GM06990 (cell line): ENCODE measurements at regions not wholly inside any gene's neighbourhood (a gene's known extent, or its start where the extent isn't known, plus 50 kb on each side); places are given as distances from the start of the nearest gene placed in this dataset.

Source experiments
- DNase-seq: peaks from one replicate; pipeline ENCODE4 v3.0.0-alpha.2; 2011; ENCODE audit not compliant: insufficient read length; ENCODE audit errors: extremely low read depth
- H3K27me3 ChIP-seq: replicated peaks from 2 replicates; pipeline ENCODE4 v1.6.0; 2011; ENCODE audit warnings: low read length; ENCODE audit not compliant: control insufficient read depth, insufficient read depth
- H3K36me3 ChIP-seq: 2 replicates; pipeline ENCODE4 v1.5.1; 2011; ENCODE audit warnings: low read length; ENCODE audit not compliant: control insufficient read depth, insufficient read depth
- H3K4me3 ChIP-seq: replicated peaks from 2 replicates; pipeline ENCODE4 v1.5.1; 2011; ENCODE audit warnings: low read depth, mild to moderate bottlenecking, control low read depth, low read length
- TF ChIP-seq, protein P1 (sequence below): IDR thresholded peaks from 2 replicates; pipeline ENCODE4 v1.5.1; 2011; ENCODE audit warnings: low read length, control low read depth, mild to moderate bottlenecking, inconsistent platforms; ENCODE audit not compliant: insufficient read depth, poor library complexity, severe bottlenecking

DNA sequence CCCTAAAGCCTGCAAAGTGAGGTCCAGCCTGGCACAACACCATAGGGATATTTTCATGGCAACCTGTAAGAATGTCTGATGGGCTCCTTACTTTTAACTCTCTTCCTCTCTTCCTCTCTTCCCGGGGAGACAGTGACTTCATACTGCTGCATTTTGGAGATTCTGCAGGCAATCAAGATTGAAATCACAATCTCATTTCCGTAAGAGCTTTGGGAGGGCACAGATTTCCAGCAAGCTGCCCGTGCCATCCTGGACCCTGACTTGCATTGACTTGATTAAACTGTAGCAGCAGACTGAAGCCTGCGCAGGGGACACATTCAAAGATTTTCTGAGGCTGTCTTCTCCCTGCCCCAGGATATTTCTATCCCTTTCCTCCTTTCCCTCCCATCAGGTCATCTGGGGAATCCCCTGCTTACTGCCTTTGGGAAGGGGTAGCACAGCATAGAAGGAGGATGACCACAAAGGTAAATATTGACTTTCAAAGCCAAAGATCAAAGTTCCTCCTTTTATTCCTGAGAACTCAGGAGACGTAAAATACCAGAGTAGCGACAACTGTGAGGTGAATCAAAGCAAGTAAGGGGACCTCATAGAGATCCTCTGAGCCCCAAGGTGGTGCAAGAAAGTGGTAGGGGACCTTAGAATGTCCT is 504.0 kb upstream of the ARID1B start:
- no peak overlapping the region for H3K4me3 ChIP-seq
- no peak for DNase-seq
- H3K36me3 ChIP-seq, result no peaks in the 10 kb centered on the region
- H3K27me3 ChIP-seq, result no peaks in the 10 kb centered on the region; the same call in 1 of the 2 replicates
- TF ChIP-seq, protein P1, sequence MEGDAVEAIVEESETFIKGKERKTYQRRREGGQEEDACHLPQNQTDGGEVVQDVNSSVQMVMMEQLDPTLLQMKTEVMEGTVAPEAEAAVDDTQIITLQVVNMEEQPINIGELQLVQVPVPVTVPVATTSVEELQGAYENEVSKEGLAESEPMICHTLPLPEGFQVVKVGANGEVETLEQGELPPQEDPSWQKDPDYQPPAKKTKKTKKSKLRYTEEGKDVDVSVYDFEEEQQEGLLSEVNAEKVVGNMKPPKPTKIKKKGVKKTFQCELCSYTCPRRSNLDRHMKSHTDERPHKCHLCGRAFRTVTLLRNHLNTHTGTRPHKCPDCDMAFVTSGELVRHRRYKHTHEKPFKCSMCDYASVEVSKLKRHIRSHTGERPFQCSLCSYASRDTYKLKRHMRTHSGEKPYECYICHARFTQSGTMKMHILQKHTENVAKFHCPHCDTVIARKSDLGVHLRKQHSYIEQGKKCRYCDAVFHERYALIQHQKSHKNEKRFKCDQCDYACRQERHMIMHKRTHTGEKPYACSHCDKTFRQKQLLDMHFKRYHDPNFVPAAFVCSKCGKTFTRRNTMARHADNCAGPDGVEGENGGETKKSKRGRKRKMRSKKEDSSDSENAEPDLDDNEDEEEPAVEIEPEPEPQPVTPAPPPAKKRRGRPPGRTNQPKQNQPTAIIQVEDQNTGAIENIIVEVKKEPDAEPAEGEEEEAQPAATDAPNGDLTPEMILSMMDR, result no peak

DNA sequence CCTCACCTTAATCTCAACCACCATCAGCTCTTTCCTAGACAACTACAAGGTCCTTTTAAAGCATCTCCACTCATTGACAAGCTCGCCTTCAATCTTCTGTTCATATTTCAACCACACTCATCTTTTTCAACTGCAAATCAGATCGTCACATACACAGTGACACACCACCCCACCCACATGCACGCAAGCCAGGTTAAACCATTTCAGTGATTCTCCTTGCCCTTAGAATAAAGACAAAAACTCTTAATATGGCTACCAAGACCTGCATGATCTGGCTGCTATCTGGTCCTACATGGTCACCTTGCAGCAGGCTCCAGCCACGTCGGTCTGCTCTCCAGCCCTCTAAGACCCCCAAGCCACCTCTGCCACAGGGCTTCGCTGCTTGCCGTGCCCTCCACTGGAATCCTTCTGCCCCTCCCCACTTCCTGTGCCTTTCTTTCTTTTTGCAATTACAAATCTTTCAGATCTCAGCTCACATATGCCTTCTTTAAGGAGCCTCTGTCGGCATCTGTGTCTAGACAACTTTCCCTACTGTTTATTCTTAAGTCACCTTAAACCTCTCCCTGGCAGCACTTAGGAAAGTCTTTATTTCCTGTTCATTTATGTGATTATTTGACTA is 507.3 kb upstream of the ARID1B start:
- no peaks in the 10 kb centered on the region; the same call in 1 of the 2 replicates for H3K27me3 ChIP-seq
- H3K36me3 ChIP-seq, result no peaks in the 10 kb centered on the region
- TF ChIP-seq, protein P1, result no peak
- no peak for DNase-seq
- no peak overlapping the region for H3K4me3 ChIP-seq

DNA sequence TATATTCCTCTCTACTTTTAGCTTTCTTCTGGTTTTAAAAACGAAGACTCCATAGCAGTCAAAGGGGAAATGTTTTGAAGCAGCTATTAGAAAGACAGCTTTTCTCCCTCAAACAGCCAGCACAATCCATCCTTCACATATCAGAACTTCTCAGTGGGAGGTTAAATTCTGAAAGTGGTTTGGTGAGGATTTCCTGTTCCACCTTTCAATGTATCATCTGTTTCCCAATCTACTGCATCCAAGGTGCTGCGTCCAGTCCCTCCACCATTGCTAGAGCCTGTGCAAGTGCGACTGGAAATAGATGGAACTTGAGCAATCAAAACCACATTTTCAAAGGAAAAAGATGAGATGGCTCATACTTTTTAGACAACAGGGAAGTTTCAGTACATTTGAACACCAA is 508.3 kb upstream of the ARID1B start:
- no peak for DNase-seq
- TF ChIP-seq, protein P1, result no peak
- no peaks in the 10 kb centered on the region; the same call in 1 of the 2 replicates for H3K27me3 ChIP-seq
- H3K4me3 ChIP-seq, result no peak overlapping the region
- no peaks in the 10 kb centered on the region for H3K36me3 ChIP-seq

DNA sequence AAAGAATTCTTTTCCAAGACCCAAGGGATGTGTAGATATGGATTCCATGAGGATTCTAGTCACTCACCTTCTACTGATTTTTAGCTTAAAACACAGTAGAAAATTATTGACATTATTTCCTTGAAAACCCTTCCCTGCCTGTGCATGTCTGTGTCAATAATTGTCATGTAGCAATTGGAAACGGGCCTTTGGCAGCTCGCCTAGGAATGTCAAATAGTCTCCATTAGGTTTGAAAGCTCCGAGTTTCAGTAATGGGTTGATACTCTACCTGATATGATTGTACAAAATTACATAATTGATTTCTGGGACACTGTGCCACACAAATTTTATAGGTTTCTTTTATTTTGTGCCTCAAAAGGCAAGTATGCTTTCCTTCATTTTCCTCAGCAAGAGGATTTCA is 515.2 kb upstream of the ARID1B start:
- H3K27me3 ChIP-seq, result no peaks in the 10 kb centered on the region; the same call in 1 of the 2 replicates
- TF ChIP-seq, protein P1, result no peak
- DNase-seq, result no peak

DNA sequence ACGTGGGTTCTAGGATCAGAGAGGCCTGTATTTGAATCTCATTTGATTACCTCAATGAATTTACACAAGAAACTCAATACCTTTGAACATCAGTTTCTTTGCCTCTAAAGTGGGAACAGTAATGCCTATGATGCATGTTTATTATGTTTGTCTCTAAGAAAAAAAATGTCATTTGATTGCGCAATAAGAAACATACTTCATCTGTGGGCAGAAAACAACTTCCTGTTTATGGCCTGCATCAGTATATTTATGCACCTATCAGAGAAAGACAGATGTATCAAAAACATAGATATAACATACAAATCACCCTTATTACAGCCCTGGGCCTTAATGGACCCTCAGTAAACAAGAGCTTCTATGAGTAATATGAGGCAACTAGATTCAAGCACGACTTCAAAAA is 516.4 kb upstream of the ARID1B start:
- no peak overlapping the region for H3K4me3 ChIP-seq
- H3K27me3 ChIP-seq, result no peaks in the 10 kb centered on the region; the same call in 1 of the 2 replicates
- DNase-seq, result no peak
- TF ChIP-seq, protein P1, result no peak
- no peaks in the 10 kb centered on the region for H3K36me3 ChIP-seq

More for the DNA sequence above, 515.2 kb upstream of the ARID1B start:
- Histone ChIP-seq H3K4me3 (no peak overlapping the region), H3K36me3 (no peaks in the 10 kb centered on the region)

DNA sequence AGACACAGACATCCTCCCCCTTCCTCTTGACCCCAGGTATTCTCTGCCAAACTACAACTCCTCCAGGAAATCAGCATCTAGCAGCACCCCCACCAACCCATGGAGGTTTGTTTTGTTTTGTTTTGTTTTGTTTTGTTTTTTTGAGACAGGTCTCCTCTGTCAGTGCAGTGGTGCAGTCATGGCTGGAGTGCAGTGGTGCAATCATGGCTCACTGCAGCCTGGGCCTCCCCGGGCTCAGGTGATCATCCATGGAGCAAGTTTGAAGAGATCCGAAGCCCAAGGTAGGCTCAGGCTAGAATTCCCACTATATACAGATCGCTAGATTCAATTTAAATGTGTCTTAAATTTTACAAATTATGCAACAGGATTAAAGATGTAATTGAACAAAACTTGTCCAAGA is 518.2 kb upstream of the ARID1B start:
- Histone ChIP-seq H3K27me3 (no peaks in the 10 kb centered on the region; the same call in 1 of the 2 replicates), H3K4me3 (no peak overlapping the region), H3K36me3 (no peaks in the 10 kb centered on the region)
- TF ChIP-seq, protein P1, result no peak
- no peak for DNase-seq
